K562 (cell line): ENCODE measurements at regions not wholly inside any gene's neighbourhood (a gene's known extent, or its start where the extent isn't known, plus 50 kb on each side); places are given as distances from the start of the nearest gene placed in this dataset.

Experiments used
- ATAC-seq: fragments of 200-7000 bp; cut with Tn5 transposase; 3 replicates; pipeline ENCODE4 v1.9.1; 2020; ENCODE audit warnings: moderate library complexity
- BruUV-seq: library from RNA; stranded (reverse); fragments of 400-500 nt; replicated peaks from 2 replicates; lab custom pipeline; 2021; lab: Mats Ljungman, UMichigan
- CTCF ChIA-PET: fragments of 300-600 bp; formaldehyde crosslinking; extraction: SDS; loops from one replicate; lab custom pipeline; 2021; ENCODE audit warnings: low intra/inter-chr PET ratio; lab: Yijun Ruan, JAX
- POLR2A ChIA-PET: fragments of 300-600, 350-650 bp; sonication (Branson Sonifier 250); formaldehyde crosslinking; extraction: SDS; loops from one replicate; lab custom pipeline; 2021; ENCODE audit warnings: antibody characterized with exemption, inconsistent platforms; lab: Yijun Ruan, JAX
- DNase-seq, 4 experiments: peaks; one replicate each; pipeline versions ENCODE4 v3.0.0 to v3.0.0-alpha.2; 2011 to 2018; ENCODE audit warnings: low spot score in 3 of 4, mixed read lengths in 3 of 4; ENCODE audit errors: extremely low read depth in 1 of 4
- FAIRE-seq: peaks from 2 replicates; lab custom pipeline; 2011; peaks lifted over from hg19 to GRCh38; lab: Jason Lieb, UNC
- H2AFZ ChIP-seq: 2 replicates; pipeline ENCODE4 v1.6.0; 2011; ENCODE audit warnings: low read depth, low read length, control low read depth, inconsistent platforms
- H3K27ac ChIP-seq: fragments of 200-600 bp; 3 replicates; pipeline ENCODE4 v1.8.0; 2011; ENCODE audit warnings: low read depth, mild to moderate bottlenecking, control low read depth, inconsistent platforms, low read length, moderate library complexity, mixed read lengths; ENCODE audit errors: extremely low read depth
- H3K27me3 ChIP-seq, 2 experiments: fragments of 300-600 bp in 1 of 2; 2 replicates in 1 of 2; 3 replicates in 1 of 2; pipeline versions ENCODE4 v1.6.0 to v1.8.0; 2011; ENCODE audit warnings: inconsistent platforms in 2 of 2, low read length in 2 of 2, mild to moderate bottlenecking in 1 of 2, mixed read lengths in 1 of 2, moderate library complexity in 1 of 2; ENCODE audit not compliant: control insufficient read depth in 2 of 2, insufficient read depth in 2 of 2
- H3K36me3 ChIP-seq: fragments of 300-600 bp; 3 replicates; pipeline ENCODE4 v1.8.0; 2011; ENCODE audit warnings: mild to moderate bottlenecking, low read length, inconsistent platforms; ENCODE audit not compliant: control insufficient read depth, insufficient read depth
- H3K4me1 ChIP-seq, 2 experiments: fragments of 200-600 bp in 1 of 2; replicated peaks in 1 of 2; 2 replicates in 1 of 2; 3 replicates in 1 of 2; pipeline versions ENCODE4 v1.5.1 to v1.8.0; 2011; ENCODE audit warnings: inconsistent platforms in 2 of 2, low read length in 2 of 2, mild to moderate bottlenecking in 1 of 2, mixed read lengths in 1 of 2, moderate library complexity in 1 of 2; ENCODE audit not compliant: control insufficient read depth in 2 of 2, insufficient read depth in 2 of 2
- H3K4me2 ChIP-seq: 2 replicates; pipeline ENCODE4 v1.6.1; 2011; ENCODE audit warnings: low read length, control low read depth, inconsistent platforms, mixed read lengths; ENCODE audit not compliant: insufficient read depth
- H3K4me3 ChIP-seq: fragments of 200-600 bp; sonication (generic), shearing (Covaris generic); 2 replicates; pipeline ENCODE4 v1.5.1; 2016; ENCODE audit warnings: control low read depth, inconsistent platforms
- H3K79me2 ChIP-seq: fragments of 200-600 bp; 3 replicates; pipeline ENCODE4 v1.8.0; 2011; ENCODE audit warnings: low read length, inconsistent platforms; ENCODE audit not compliant: control insufficient read depth, insufficient read depth
- H3K9ac ChIP-seq, 2 experiments: 2 replicates each; pipeline versions ENCODE4 v1.6.0 to v1.6.1; 2011; ENCODE audit warnings: low read depth in 2 of 2, low read length in 2 of 2, control low read depth in 1 of 2, inconsistent platforms in 1 of 2, mild to moderate bottlenecking in 1 of 2, mixed read lengths in 1 of 2; ENCODE audit not compliant: insufficient read depth in 1 of 2
- H3K9me1 ChIP-seq: one replicate; pipeline ENCODE4 v1.6.0; 2011; ENCODE audit warnings: inconsistent platforms, mild to moderate bottlenecking, low read length, moderate library complexity; ENCODE audit not compliant: control insufficient read depth, insufficient read depth
- H3K9me3 ChIP-seq: replicated peaks from 2 replicates; pipeline ENCODE4 v1.5.1; 2011; ENCODE audit warnings: low read depth, low read length, inconsistent platforms; ENCODE audit not compliant: control insufficient read depth, insufficient read depth
- H4K20me1 ChIP-seq: replicated peaks from 2 replicates; pipeline ENCODE4 v1.6.1; 2011; ENCODE audit warnings: low read length, inconsistent platforms, mixed read lengths; ENCODE audit not compliant: control insufficient read depth, insufficient read depth
- CTBP1 ChIP-seq: fragments of 450-650 bp; IDR thresholded peaks from 2 replicates; pipeline ENCODE4 v1.6.1; 2016; ENCODE audit warnings: borderline replicate concordance
- SMARCB1 ChIP-seq: IDR thresholded peaks from 2 replicates; pipeline ENCODE4 v1.6.1; 2011; ENCODE audit warnings: improper control_type of control experiment, low read depth; ENCODE audit not compliant: insufficient read length
- TFAM ChIP-seq: fragments of 250-450 bp; sonication (Bioruptor Pico); conservative IDR thresholded peaks from 2 replicates; pipeline ENCODE4 v1.5.0; 2021; ENCODE audit warnings: mild to moderate bottlenecking, moderate library complexity
- ZNF263 ChIP-seq: sonication (generic); formaldehyde crosslinking; IDR thresholded peaks from 2 replicates; pipeline ENCODE4 v1.8.0; 2022; ENCODE audit warnings: mild to moderate bottlenecking, missing genetic modification reagents, borderline replicate concordance
- ZNF436 ChIP-seq: fragments of 250-450, 450-650 bp; sonication (Bioruptor Pico); formaldehyde crosslinking; IDR thresholded peaks from 2 replicates; pipeline ENCODE4 v1.7.0; 2020; ENCODE audit warnings: mild to moderate bottlenecking
- WGBS: fragments of 100-300 bp; shearing (Covaris generic); methylation state at CpG from one replicate; pipeline ENCODE4 v1.1.6; 2016; ENCODE audit warnings: low coverage, mixed read lengths; ENCODE audit not compliant: insufficient coverage; ENCODE audit errors: missing lambda C conversion rate; 5-methylcytosine and 5-hydroxymethylcytosine counted together
- in situ Hi-C: fragments of 300-500 bp; cut with MboI; formaldehyde crosslinking; loops from 4 replicates; pipeline ENCODE4 v1.15.0; 2018; ENCODE audit warnings: inconsistent platforms, mixed read lengths
- intact Hi-C: fragments of 100-400 bp; cut with micrococcal nuclease; formaldehyde crosslinking; loops from 2 replicates; pipeline ENCODE4 v1.14.2; 2022
- TF ChIP-seq, protein P1 (sequence below), 2 experiments: fragments of 450-650 bp; conservative IDR thresholded peaks; 2 replicates each; pipeline ENCODE4 v1.6.1; 2017; ENCODE audit warnings: mild to moderate bottlenecking in 2 of 2, moderate library complexity in 2 of 2
- TF ChIP-seq, protein P2 (sequence below): fragments of 450-650 bp; formaldehyde crosslinking; IDR thresholded peaks from 2 replicates; pipeline ENCODE4 v1.4.0; 2020; ENCODE audit warnings: mild to moderate bottlenecking, moderate library complexity
- TF ChIP-seq, protein P3 (sequence below): fragments of 250-450 bp; sonication (Bioruptor Pico); IDR thresholded peaks from 2 replicates; pipeline ENCODE4 v1.5.0; 2021
- TF ChIP-seq, protein P4 (sequence below): fragments of 250-450 bp; sonication (Bioruptor Pico); IDR thresholded peaks from 2 replicates; pipeline ENCODE4 v1.4.0; 2020

DNA sequence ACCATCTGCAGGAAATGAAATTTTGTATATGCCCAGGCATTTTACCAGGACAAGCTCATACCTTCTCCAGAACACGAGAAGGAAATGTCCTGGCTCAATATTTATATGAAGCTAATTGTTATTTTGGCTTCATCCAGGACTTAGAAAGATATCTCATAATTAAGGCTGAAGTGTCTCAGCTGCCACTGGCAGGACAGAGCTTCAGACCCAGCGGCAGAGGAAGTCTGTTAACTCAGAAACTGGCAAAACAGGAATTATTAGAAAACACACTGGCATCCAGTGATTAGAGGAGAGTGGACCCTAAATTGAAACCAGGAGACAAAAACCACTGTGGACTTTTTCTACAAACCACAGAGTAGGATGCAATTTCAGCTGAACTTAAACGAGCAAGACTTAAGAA, 329.7 kb downstream of the CYRIA start:
- FAIRE-seq: no peak
- in situ Hi-C loops: no loop called here
- TF ChIP-seq TFAM (CRISPR knock-in tag): no peak
- TF ChIP-seq CTBP1: no peak
- no peak for TF ChIP-seq ZNF263 (CRISPR knock-in tag)
- TF ChIP-seq, protein P1, sequence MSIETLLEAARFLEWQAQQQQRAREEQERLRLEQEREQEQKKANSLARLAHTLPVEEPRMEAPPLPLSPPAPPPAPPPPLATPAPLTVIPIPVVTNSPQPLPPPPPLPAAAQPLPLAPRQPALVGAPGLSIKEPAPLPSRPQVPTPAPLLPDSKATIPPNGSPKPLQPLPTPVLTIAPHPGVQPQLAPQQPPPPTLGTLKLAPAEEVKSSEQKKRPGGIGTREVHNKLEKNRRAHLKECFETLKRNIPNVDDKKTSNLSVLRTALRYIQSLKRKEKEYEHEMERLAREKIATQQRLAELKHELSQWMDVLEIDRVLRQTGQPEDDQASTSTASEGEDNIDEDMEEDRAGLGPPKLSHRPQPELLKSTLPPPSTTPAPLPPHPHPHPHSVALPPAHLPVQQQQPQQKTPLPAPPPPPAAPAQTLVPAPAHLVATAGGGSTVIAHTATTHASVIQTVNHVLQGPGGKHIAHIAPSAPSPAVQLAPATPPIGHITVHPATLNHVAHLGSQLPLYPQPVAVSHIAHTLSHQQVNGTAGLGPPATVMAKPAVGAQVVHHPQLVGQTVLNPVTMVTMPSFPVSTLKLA (conservative IDR thresholded peaks at IDR 0.05): no peak
- TF ChIP-seq SMARCB1: no peak
- TF ChIP-seq, protein P2, sequence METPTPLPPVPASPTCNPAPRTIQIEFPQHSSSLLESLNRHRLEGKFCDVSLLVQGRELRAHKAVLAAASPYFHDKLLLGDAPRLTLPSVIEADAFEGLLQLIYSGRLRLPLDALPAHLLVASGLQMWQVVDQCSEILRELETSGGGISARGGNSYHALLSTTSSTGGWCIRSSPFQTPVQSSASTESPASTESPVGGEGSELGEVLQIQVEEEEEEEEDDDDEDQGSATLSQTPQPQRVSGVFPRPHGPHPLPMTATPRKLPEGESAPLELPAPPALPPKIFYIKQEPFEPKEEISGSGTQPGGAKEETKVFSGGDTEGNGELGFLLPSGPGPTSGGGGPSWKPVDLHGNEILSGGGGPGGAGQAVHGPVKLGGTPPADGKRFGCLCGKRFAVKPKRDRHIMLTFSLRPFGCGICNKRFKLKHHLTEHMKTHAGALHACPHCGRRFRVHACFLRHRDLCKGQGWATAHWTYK (CRISPR knock-in tag): no peak
- TF ChIP-seq ZNF436 (CRISPR knock-in tag): no peak
- TF ChIP-seq, protein P3, sequence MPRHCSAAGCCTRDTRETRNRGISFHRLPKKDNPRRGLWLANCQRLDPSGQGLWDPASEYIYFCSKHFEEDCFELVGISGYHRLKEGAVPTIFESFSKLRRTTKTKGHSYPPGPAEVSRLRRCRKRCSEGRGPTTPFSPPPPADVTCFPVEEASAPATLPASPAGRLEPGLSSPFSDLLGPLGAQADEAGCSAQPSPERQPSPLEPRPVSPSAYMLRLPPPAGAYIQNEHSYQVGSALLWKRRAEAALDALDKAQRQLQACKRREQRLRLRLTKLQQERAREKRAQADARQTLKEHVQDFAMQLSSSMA (CRISPR knock-in tag): no peak
- TF ChIP-seq, protein P4, sequence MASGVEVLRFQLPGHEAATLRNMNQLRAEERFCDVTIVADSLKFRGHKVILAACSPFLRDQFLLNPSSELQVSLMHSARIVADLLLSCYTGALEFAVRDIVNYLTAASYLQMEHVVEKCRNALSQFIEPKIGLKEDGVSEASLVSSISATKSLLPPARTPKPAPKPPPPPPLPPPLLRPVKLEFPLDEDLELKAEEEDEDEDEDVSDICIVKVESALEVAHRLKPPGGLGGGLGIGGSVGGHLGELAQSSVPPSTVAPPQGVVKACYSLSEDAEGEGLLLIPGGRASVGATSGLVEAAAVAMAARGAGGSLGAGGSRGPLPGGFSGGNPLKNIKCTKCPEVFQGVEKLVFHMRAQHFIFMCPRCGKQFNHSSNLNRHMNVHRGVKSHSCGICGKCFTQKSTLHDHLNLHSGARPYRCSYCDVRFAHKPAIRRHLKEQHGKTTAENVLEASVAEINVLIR: no peak

More for the DNA sequence above, 329.7 kb downstream of the CYRIA start:
- no peak for DNase-seq
- Histone ChIP-seq H3K9ac (no peak overlapping the region), H3K27me3 (no peaks in the 10 kb centered on the region; a peak in 1 of 5 replicates), H2AFZ (no peak overlapping the region), H4K20me1 (no peaks in the 10 kb centered on the region), H3K4me3 (no peak overlapping the region), H3K9me1 (no peaks in the 10 kb centered on the region), H3K4me2 (no peak overlapping the region), H3K9me3 (no peaks in the 10 kb centered on the region), H3K27ac (no peak overlapping the region), H3K36me3 (no peaks in the 10 kb centered on the region), H3K4me1 (no peaks in the 10 kb centered on the region), H3K79me2 (no peaks in the 10 kb centered on the region)
- ATAC-seq: no peak
- intact Hi-C loops: no loop called here
- ChIA-PET POLR2A (no interaction called here), CTCF (no interaction called here)
- BruUV-seq: no TSS peak
- WGBS: 2% methylated on average over 3 of the region's 3 CpGs
